ENCODE measurements at regions not wholly inside any gene's neighbourhood (a gene's known extent, or its start where the extent isn't known, plus 50 kb on each side); places are given as distances from the start of the nearest gene placed in this dataset.

DNA sequence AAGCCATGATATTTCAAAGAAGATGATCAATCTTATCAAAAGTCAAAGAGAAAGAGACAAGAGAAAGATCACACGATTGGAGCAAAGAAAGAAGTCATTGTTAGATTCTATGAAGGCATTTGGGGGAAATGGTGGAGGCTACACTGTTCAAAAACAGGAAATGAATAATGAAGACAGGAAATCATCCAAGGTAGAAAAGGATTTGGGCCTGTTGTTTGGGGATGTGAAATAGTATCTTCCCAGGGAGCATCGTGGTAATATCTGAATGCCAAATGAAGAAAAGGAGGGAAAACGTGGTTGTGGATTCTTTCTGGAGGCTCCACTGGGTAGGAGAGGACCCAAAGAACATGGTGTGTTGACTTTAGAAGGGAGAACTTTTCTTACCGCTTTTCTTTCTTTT is 482.4 kb downstream of the NLGN4X start:
- Histone ChIP-seq H4K20me1 (ENCODE audit: insufficient read depth) (no peaks in the 10 kb centered on the region), H3K36me3 (replicated peaks in 1 of 2; ENCODE audit: control insufficient read depth in 1 of 2, insufficient read depth in 2 of 2, low read length in 1 of 2) (no peaks in the 10 kb centered on the region), H3K27ac (ENCODE audit: low read depth in 2 of 2, low read length in 1 of 2) (no peak overlapping the region), H3K4me1 (ENCODE audit: control insufficient read depth in 1 of 2, insufficient read depth in 2 of 2, low read depth in 1 of 2, low read length in 1 of 2) (peaks cover 0 to 6% of the 10 kb centered on the region in 2 experiments; a peak in 1 of 4 replicates), H3K9ac (no peak overlapping the region), H3K4me3 (ENCODE audit: low read depth in 2 of 2, low read length in 1 of 2) (no peak overlapping the region), H2AFZ (ENCODE audit: low read depth) (no peak overlapping the region), H3F3A (replicated peaks; ENCODE audit: insufficient read depth) (no peaks in the 10 kb centered on the region), H3K4me2 (no peak overlapping the region), H3K9me2 (no peaks in the 10 kb centered on the region), H3K79me2 (ENCODE audit: insufficient read depth) (no peaks in the 10 kb centered on the region), H3K27me3 (ENCODE audit: insufficient read depth) (no peaks in the 10 kb centered on the region), H3K9me3 (0 out of 2 replicates have a peak, but pooled peaks cover 3% of the 10 kb centered on the region)
- ChIA-PET POLR2A (no interaction called here), CTCF (no interaction called here)
- no peak for DNase-seq
- 11% methylated on average over 4 of the region's 4 CpGs for WGBS (ENCODE audit: low lambda C conversion rate)
- TF ChIP-seq NFIC (IDR thresholded peaks at IDR 0.05; ENCODE audit: borderline replicate concordance) (no peak), POLR2AphosphoS5 (IDR thresholded peaks at IDR 0.05; ENCODE audit: low read depth, low read length) (no peak), NRF1 (IDR thresholded peaks at IDR 0.05; ENCODE audit: low read depth, low read length) (no peak), SMC3 (IDR thresholded peaks at IDR 0.05; ENCODE audit: low read depth, low read length) (no peak), RAD21 (IDR thresholded peaks at IDR 0.05; ENCODE audit: low read length) (no peak), RXRA (IDR thresholded peaks at IDR 0.05; ENCODE audit: borderline replicate concordance, low read depth) (no peak)
- TF ChIP-seq, protein P1, sequence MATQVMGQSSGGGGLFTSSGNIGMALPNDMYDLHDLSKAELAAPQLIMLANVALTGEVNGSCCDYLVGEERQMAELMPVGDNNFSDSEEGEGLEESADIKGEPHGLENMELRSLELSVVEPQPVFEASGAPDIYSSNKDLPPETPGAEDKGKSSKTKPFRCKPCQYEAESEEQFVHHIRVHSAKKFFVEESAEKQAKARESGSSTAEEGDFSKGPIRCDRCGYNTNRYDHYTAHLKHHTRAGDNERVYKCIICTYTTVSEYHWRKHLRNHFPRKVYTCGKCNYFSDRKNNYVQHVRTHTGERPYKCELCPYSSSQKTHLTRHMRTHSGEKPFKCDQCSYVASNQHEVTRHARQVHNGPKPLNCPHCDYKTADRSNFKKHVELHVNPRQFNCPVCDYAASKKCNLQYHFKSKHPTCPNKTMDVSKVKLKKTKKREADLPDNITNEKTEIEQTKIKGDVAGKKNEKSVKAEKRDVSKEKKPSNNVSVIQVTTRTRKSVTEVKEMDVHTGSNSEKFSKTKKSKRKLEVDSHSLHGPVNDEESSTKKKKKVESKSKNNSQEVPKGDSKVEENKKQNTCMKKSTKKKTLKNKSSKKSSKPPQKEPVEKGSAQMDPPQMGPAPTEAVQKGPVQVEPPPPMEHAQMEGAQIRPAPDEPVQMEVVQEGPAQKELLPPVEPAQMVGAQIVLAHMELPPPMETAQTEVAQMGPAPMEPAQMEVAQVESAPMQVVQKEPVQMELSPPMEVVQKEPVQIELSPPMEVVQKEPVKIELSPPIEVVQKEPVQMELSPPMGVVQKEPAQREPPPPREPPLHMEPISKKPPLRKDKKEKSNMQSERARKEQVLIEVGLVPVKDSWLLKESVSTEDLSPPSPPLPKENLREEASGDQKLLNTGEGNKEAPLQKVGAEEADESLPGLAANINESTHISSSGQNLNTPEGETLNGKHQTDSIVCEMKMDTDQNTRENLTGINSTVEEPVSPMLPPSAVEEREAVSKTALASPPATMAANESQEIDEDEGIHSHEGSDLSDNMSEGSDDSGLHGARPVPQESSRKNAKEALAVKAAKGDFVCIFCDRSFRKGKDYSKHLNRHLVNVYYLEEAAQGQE (IDR thresholded peaks at IDR 0.05; ENCODE audit: low read depth, low read length), result no peak
- TF ChIP-seq, protein P2, sequence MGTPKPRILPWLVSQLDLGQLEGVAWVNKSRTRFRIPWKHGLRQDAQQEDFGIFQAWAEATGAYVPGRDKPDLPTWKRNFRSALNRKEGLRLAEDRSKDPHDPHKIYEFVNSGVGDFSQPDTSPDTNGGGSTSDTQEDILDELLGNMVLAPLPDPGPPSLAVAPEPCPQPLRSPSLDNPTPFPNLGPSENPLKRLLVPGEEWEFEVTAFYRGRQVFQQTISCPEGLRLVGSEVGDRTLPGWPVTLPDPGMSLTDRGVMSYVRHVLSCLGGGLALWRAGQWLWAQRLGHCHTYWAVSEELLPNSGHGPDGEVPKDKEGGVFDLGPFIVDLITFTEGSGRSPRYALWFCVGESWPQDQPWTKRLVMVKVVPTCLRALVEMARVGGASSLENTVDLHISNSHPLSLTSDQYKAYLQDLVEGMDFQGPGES (IDR thresholded peaks at IDR 0.05; ENCODE audit: low read depth, low read length), result no peak
- TF ChIP-seq, protein P3, sequence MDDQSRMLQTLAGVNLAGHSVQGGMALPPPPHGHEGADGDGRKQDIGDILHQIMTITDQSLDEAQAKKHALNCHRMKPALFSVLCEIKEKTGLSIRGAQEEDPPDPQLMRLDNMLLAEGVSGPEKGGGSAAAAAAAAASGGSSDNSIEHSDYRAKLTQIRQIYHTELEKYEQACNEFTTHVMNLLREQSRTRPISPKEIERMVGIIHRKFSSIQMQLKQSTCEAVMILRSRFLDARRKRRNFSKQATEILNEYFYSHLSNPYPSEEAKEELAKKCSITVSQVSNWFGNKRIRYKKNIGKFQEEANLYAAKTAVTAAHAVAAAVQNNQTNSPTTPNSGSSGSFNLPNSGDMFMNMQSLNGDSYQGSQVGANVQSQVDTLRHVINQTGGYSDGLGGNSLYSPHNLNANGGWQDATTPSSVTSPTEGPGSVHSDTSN (IDR thresholded peaks at IDR 0.05), result no peak
- TF ChIP-seq, protein P4, sequence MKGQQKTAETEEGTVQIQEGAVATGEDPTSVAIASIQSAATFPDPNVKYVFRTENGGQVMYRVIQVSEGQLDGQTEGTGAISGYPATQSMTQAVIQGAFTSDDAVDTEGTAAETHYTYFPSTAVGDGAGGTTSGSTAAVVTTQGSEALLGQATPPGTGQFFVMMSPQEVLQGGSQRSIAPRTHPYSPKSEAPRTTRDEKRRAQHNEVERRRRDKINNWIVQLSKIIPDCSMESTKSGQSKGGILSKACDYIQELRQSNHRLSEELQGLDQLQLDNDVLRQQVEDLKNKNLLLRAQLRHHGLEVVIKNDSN (IDR thresholded peaks at IDR 0.05; ENCODE audit: borderline replicate concordance, low read depth), result no peak

DNA sequence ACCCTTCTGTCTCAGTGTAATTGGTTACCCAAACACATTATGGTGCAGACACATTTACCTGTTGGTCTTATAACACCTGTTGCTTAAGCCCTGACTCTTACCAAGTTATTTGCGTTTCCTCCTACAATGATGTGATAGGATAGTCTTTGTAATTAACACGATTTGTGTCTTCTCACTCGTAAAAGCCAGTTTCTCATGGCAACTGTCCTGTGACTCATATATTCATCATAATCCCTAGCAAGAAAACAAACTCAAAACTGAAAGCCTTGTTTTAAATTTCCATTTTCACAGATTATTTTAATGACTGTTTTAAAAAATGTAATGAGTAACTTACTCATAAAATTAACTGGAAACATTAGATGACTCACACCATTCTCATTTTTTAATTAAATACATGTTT is 495.2 kb downstream of the NLGN4X start:
- no peaks in the 10 kb centered on the region for H4K20me1 ChIP-seq (ENCODE audit: insufficient read depth)
- no peak overlapping the region for H3K27ac ChIP-seq (ENCODE audit: low read depth in 2 of 2, low read length in 1 of 2)
- no peak overlapping the region for H3K4me3 ChIP-seq (ENCODE audit: low read depth in 2 of 2, low read length in 1 of 2)
- no peaks in the 10 kb centered on the region for H3K4me1 ChIP-seq (ENCODE audit: control insufficient read depth in 1 of 2, insufficient read depth in 2 of 2, low read depth in 1 of 2, low read length in 1 of 2)
- H3K79me2 ChIP-seq (ENCODE audit: insufficient read depth), result no peaks in the 10 kb centered on the region
- H3K9me2 ChIP-seq, result no peaks in the 10 kb centered on the region
- H3K9me3 ChIP-seq, result no peaks in the 10 kb centered on the region
- ChIA-PET CTCF (no interaction called here), POLR2A (no interaction called here)
- no peaks in the 10 kb centered on the region for H3K36me3 ChIP-seq (replicated peaks in 1 of 2; ENCODE audit: control insufficient read depth in 1 of 2, insufficient read depth in 2 of 2, low read length in 1 of 2)
- H3K27me3 ChIP-seq (ENCODE audit: insufficient read depth), result no peaks in the 10 kb centered on the region
- H3F3A ChIP-seq (replicated peaks; ENCODE audit: insufficient read depth), result no peaks in the 10 kb centered on the region
- no peak overlapping the region for H3K9ac ChIP-seq
- H3K4me2 ChIP-seq, result no peak overlapping the region
- TF ChIP-seq, protein P5, sequence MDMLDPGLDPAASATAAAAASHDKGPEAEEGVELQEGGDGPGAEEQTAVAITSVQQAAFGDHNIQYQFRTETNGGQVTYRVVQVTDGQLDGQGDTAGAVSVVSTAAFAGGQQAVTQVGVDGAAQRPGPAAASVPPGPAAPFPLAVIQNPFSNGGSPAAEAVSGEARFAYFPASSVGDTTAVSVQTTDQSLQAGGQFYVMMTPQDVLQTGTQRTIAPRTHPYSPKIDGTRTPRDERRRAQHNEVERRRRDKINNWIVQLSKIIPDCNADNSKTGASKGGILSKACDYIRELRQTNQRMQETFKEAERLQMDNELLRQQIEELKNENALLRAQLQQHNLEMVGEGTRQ (IDR thresholded peaks at IDR 0.05; ENCODE audit: borderline replicate concordance, low read depth, low read length), result no peak
- TF ChIP-seq FOXM1 (IDR thresholded peaks at IDR 0.05; ENCODE audit: low read depth) (no peak), SMC3 (IDR thresholded peaks at IDR 0.05; ENCODE audit: low read depth, low read length) (no peak)
- TF ChIP-seq, protein P2 (IDR thresholded peaks at IDR 0.05; ENCODE audit: low read depth, low read length), result no peak
- no peak overlapping the region for H2AFZ ChIP-seq (ENCODE audit: low read depth)
- DNase-seq, result no peak
- WGBS (ENCODE audit: low lambda C conversion rate), result 8% methylated on average over 3 of the region's 3 CpGs

Data from SK-N-SH (cell line).